K562 (cell line): ENCODE measurements at regions not wholly inside any gene's neighbourhood (a gene's known extent, or its start where the extent isn't known, plus 50 kb on each side); places are given as distances from the start of the nearest gene placed in this dataset.

Source experiments
- RHOXF2B ChIP-seq: fragments of 250-450 bp; sonication (Bioruptor Pico); conservative IDR thresholded peaks from 2 replicates; pipeline ENCODE4 v1.5.1; 2021
- TF ChIP-seq, protein P1 (sequence below): fragments of 150-350 bp; IDR thresholded peaks from 2 replicates; pipeline ENCODE4 v1.6.1; 2014; ENCODE audit warnings: low read depth, mild to moderate bottlenecking, low read length, borderline replicate concordance

DNA sequence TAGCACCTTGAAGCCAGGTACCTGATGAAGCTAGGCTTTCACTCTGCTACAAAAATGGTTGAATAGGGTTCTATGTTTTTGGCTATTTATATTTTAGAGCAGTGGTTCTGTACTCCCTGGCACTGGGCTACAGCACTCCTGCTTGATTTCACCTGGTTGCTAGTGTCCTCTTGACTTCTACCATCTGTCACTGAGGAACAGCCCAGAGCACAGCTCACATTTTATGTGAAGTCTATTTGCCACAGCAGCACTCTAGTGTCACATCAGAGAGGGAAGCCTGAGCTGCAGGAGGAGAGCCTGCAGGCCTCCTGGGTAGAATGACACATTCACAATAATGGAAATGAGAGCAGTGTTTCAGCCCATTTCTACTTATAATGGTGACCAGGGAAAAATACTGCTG lies 184.2 kb downstream of the ZNF486 start:
- TF ChIP-seq RHOXF2B (CRISPR knock-in tag), result no peak
- TF ChIP-seq, protein P1, sequence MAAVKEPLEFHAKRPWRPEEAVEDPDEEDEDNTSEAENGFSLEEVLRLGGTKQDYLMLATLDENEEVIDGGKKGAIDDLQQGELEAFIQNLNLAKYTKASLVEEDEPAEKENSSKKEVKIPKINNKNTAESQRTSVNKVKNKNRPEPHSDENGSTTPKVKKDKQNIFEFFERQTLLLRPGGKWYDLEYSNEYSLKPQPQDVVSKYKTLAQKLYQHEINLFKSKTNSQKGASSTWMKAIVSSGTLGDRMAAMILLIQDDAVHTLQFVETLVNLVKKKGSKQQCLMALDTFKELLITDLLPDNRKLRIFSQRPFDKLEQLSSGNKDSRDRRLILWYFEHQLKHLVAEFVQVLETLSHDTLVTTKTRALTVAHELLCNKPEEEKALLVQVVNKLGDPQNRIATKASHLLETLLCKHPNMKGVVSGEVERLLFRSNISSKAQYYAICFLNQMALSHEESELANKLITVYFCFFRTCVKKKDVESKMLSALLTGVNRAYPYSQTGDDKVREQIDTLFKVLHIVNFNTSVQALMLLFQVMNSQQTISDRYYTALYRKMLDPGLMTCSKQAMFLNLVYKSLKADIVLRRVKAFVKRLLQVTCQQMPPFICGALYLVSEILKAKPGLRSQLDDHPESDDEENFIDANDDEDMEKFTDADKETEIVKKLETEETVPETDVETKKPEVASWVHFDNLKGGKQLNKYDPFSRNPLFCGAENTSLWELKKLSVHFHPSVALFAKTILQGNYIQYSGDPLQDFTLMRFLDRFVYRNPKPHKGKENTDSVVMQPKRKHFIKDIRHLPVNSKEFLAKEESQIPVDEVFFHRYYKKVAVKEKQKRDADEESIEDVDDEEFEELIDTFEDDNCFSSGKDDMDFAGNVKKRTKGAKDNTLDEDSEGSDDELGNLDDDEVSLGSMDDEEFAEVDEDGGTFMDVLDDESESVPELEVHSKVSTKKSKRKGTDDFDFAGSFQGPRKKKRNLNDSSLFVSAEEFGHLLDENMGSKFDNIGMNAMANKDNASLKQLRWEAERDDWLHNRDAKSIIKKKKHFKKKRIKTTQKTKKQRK, result no peak
